Neural cell (in vitro differentiated cells): ENCODE measurements at regions not wholly inside any gene's neighbourhood (a gene's known extent, or its start where the extent isn't known, plus 50 kb on each side); places are given as distances from the start of the nearest gene placed in this dataset.

Experiments used
- CTCF ChIP-seq: fragments of 450-650 bp; IDR thresholded peaks from 2 replicates; pipeline ENCODE4 v1.5.1; 2014; ENCODE audit warnings: antibody characterized with exemption, mild to moderate bottlenecking, moderate library complexity; ENCODE audit not compliant: poor library complexity, severe bottlenecking
- EP300 ChIP-seq: fragments of 450-650 bp; conservative IDR thresholded peaks from 2 replicates; pipeline ENCODE4 v1.6.1; 2014; ENCODE audit warnings: antibody characterized with exemption, mild to moderate bottlenecking, moderate library complexity; ENCODE audit not compliant: poor library complexity, severe bottlenecking
- EZH2 ChIP-seq: fragments of 200-600, 300-800 bp; shearing (Covaris generic), sonication (generic); IDR thresholded peaks from 2 replicates; pipeline ENCODE4 v1.6.1; 2014; ENCODE audit warnings: antibody characterized with exemption, low read length, borderline replicate concordance, mild to moderate bottlenecking; ENCODE audit not compliant: insufficient read depth, poor library complexity, severe bottlenecking
- MXI1 ChIP-seq: fragments of 450-650 bp; conservative IDR thresholded peaks from 2 replicates; pipeline ENCODE4 v1.6.1; 2014; ENCODE audit warnings: antibody characterized with exemption, mild to moderate bottlenecking; ENCODE audit not compliant: poor library complexity, severe bottlenecking
- POLR2AphosphoS5 ChIP-seq: IDR thresholded peaks from 2 replicates; pipeline ENCODE4 v1.6.1; 2012
- RAD21 ChIP-seq: fragments of 450-650 bp; conservative IDR thresholded peaks from 2 replicates; pipeline ENCODE4 v1.6.1; 2014; ENCODE audit warnings: antibody characterized with exemption, mild to moderate bottlenecking, moderate library complexity
- REST ChIP-seq: IDR thresholded peaks from 2 replicates; pipeline ENCODE4 v1.6.1; 2012; ENCODE audit warnings: borderline replicate concordance
- SMC3 ChIP-seq: fragments of 450-650 bp; conservative IDR thresholded peaks from 2 replicates; pipeline ENCODE4 v1.6.1; 2014; ENCODE audit warnings: antibody characterized with exemption, mild to moderate bottlenecking, moderate library complexity; ENCODE audit not compliant: poor library complexity
- TAF1 ChIP-seq: IDR thresholded peaks from 2 replicates; pipeline ENCODE4 v1.6.1; 2012; ENCODE audit warnings: low read depth

- no peak for TF ChIP-seq REST
- no peak for TF ChIP-seq EP300
- no peak for TF ChIP-seq CTCF
- TF ChIP-seq EZH2, result no peak
- TF ChIP-seq TAF1, result no peak
- TF ChIP-seq POLR2AphosphoS5, result no peak
- TF ChIP-seq MXI1, result no peak
- TF ChIP-seq SMC3, result no peak
- TF ChIP-seq RAD21, result no peak
Observed at GRCh38 chr1:194014014-194014413, 827.6 kb upstream of the B3GALT2 start.
